T-helper 1 cell treated with Interleukin-12 subunit alpha and Interleukin-12 subunit beta and Interleukin-4 antibody, amounts not matched to agents 30 μg/mL and 1 μg/mL, for 36 hours (primary cell): ENCODE measurements at regions not wholly inside any gene's neighbourhood (a gene's known extent, or its start where the extent isn't known, plus 50 kb on each side); places are given as distances from the start of the nearest gene placed in this dataset.
"Not testable (repeated sequence)": the region's sequence is repeated elsewhere in the genome, so short reads cannot be mapped to it uniquely, and the experiment has no call there.

ENCODE experiments used
- H3K27ac Mint-ChIP-seq: one replicate; pipeline ENCODE4 v1.8.0; 2021; ENCODE audit warnings: mild to moderate bottlenecking, mixed read lengths
- H3K27me3 Mint-ChIP-seq: one replicate; pipeline ENCODE4 v1.8.0; 2021; ENCODE audit warnings: low read depth, mixed read lengths
- H3K36me3 Mint-ChIP-seq: one replicate; pipeline ENCODE4 v1.8.0; 2021; ENCODE audit warnings: low read depth, mixed read lengths
- H3K4me1 Mint-ChIP-seq: one replicate; pipeline ENCODE4 v1.8.0; 2021; ENCODE audit warnings: low read depth, mixed read lengths
- H3K4me3 Mint-ChIP-seq: one replicate; pipeline ENCODE4 v1.8.0; 2021; ENCODE audit warnings: mild to moderate bottlenecking, moderate library complexity, mixed read lengths
- H3K9me3 Mint-ChIP-seq: one replicate; pipeline ENCODE4 v1.8.0; 2021; ENCODE audit warnings: mixed read lengths

DNA sequence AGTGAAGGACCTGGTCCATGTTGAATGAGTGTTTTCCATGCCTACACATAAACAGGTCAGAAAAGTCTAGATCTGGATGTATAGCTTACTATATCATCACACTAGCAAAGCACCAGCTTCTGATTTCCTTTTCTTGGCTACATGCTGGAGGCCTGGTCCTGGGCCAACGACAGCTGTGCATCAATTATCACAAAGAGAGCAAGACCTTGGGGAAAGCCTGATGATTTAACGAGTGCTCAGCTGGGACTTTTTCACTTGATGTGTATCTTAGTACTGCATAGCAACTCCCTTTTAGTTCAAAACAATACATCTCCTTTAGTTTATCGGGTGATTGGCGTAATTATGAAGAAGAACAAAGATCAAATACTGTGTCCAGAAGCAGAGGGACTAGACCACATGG lies 358.2 kb downstream of the KIF2B start:
- H3K36me3 Mint-ChIP-seq, result no peaks in the 10 kb centered on the region
- H3K27ac Mint-ChIP-seq, result no peak overlapping the region
- no peaks in the 10 kb centered on the region for H3K27me3 Mint-ChIP-seq
- H3K9me3 Mint-ChIP-seq, result peaks cover 12% of the 10 kb centered on the region
- no peak overlapping the region for H3K4me3 Mint-ChIP-seq
- H3K4me1 Mint-ChIP-seq, result no peaks in the 10 kb centered on the region

DNA sequence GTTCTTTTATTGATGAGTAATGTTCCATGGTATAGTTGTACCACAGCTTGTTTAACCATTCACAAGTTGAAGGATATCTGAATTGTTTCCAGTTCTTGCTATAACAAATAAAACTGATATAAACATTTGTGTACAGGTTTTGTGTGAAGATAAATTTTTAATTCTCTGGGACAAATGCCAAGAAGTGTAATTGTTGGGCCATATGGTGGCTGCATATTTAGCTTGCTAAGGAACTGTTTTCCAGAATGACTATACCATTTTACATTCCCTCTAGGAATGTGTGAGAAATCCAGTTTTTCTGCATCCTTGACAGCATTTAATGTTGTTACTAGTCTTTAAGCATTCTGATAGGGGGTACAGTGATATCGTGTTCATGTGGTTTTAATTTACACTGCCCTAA lies 368.5 kb downstream of the KIF2B start:
- Mint-ChIP-seq H3K36me3 (no peaks in the 10 kb centered on the region), H3K4me1 (no peaks in the 10 kb centered on the region), H3K9me3 (peaks cover 25% of the 10 kb centered on the region), H3K27me3 (no peaks in the 10 kb centered on the region), H3K27ac (no peak overlapping the region), H3K4me3 (no peak overlapping the region)

DNA sequence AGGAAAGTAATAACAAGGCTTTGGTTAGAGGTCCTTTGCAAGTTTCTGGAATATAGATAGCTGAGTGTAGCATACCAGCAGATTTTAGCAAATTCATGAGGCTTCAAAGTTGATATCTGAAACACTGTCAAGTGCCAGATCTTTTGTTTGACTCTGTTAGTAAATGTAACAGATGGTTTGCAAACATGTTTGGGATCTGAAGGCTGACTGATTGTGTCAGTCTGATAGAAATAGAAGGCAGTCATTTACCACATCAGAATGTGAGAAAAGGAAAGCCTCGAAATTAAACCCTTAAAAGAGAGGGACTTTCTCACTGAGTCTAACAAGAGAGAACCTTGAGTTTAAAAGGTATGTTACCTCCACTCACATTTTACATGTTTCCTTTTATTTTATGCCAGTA lies 371.5 kb downstream of the KIF2B start:
- Mint-ChIP-seq H3K27ac (no peak overlapping the region), H3K9me3 (peaks cover 20% of the 10 kb centered on the region), H3K4me1 (no peaks in the 10 kb centered on the region), H3K36me3 (no peaks in the 10 kb centered on the region), H3K4me3 (no peak overlapping the region), H3K27me3 (no peaks in the 10 kb centered on the region)

DNA sequence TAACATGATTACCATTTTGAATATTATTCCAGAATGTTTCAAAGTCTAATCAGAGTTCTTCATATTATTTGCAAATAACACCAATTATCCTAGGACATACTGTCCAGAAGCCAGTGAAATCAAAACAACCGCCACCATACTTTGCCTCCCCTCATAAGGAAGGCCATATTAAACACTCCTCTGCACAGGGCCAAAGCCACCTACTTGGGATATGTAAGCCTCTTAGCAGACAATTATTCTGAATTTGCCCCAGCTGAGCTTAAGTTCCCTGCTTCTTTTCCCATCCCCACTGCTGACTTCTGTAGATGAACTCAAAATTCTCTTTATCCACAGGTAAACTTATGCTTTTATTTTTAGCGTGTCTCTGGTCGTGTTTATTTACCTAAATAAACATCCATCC lies 374.0 kb downstream of the KIF2B start:
- peaks cover 14% of the 10 kb centered on the region for H3K9me3 Mint-ChIP-seq
- H3K27ac Mint-ChIP-seq, result no peak overlapping the region
- no peaks in the 10 kb centered on the region for H3K36me3 Mint-ChIP-seq
- no peaks in the 10 kb centered on the region for H3K4me1 Mint-ChIP-seq
- H3K4me3 Mint-ChIP-seq, result no peak overlapping the region
- no peaks in the 10 kb centered on the region for H3K27me3 Mint-ChIP-seq

DNA sequence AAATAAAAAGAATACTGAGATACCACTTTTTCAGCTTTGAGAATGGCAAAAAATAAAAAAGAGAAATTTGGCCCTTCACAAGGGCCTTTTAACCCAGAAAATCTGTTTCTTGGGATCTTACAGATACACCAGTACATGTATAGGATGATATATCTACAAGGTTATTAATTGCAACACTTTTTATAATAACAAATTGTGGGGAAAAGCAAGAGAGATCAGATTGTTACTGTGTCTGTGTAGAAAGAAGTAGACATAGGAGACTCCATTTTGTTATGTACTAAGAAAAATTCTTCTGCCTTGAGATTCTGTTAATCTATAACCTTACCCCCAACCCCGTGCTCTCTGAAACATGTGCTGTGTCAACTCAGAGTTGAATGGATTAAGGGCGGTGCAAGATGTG lies 378.7 kb downstream of the KIF2B start:
- not testable (repeated sequence) for H3K4me3 Mint-ChIP-seq, H3K27me3 Mint-ChIP-seq, H3K4me1 Mint-ChIP-seq, H3K27ac Mint-ChIP-seq, H3K36me3 Mint-ChIP-seq
- peaks cover 16% of the 10 kb centered on the region for H3K9me3 Mint-ChIP-seq

DNA sequence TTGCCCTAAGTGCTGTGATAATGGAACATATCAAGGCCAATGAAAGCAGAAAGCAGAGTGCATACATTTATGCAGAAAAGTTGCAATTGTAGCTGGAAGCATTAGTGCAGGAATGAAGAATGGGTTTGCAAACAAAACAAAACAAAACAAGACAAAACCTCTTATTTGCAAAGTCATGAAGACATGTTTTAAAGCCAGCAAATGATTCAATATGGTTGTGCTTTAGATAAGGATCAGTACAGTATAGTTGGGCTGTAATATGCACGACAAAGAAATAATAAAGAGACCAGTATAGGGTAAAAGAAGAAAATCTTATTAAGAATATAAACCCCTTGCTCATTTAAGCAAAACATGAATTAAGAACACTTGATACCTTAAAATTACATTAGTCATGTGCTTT lies 398.1 kb downstream of the KIF2B start:
- Mint-ChIP-seq H3K36me3 (no peaks in the 10 kb centered on the region), H3K4me3 (no peak overlapping the region), H3K9me3 (peaks cover 7% of the 10 kb centered on the region), H3K27me3 (no peaks in the 10 kb centered on the region), H3K27ac (no peak overlapping the region), H3K4me1 (no peaks in the 10 kb centered on the region)

DNA sequence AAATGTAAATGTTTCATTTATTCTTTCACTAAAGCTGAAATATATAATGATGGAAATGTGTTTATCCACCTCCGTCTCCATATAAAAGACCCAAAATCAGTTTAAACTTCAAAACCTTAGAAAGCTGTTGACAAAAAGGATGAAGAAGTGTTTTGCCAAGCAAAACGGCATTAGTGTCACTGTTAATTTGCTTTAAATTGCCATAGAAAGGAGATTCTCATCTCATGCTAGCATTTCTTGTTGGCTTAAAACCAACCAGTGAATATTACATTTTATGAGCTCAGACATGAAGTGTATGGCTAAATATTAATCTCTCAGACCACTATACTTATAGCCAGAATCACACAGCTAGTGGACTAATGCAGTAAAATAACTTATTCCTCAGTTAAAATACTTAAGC lies 398.8 kb downstream of the KIF2B start:
- Mint-ChIP-seq H3K36me3 (no peaks in the 10 kb centered on the region), H3K4me3 (no peak overlapping the region), H3K4me1 (no peaks in the 10 kb centered on the region), H3K27ac (no peak overlapping the region), H3K27me3 (no peaks in the 10 kb centered on the region), H3K9me3 (peaks cover 7% of the 10 kb centered on the region)

DNA sequence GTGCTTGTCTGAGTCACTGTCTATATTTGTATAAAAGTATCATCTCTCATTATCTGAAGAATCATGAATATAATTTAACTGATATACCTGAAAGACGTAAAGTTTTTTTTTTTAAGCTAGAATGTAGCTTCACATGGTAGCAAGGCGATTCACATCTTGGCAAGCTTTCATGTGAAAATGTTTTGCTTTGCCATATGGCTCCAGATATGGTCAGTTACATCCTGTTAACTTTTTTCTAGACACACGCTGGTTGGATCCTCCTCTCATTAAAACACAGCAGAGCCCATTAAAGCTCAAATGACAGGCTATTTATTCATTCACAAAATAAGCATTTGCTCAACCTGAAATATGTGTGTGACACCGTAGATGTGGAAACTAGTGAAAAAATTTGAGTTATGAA lies 412.8 kb downstream of the KIF2B start:
- Mint-ChIP-seq H3K4me1 (no peaks in the 10 kb centered on the region), H3K27ac (no peak overlapping the region), H3K36me3 (no peaks in the 10 kb centered on the region), H3K9me3 (peaks cover 7% of the 10 kb centered on the region), H3K27me3 (no peaks in the 10 kb centered on the region), H3K4me3 (no peak overlapping the region)

DNA sequence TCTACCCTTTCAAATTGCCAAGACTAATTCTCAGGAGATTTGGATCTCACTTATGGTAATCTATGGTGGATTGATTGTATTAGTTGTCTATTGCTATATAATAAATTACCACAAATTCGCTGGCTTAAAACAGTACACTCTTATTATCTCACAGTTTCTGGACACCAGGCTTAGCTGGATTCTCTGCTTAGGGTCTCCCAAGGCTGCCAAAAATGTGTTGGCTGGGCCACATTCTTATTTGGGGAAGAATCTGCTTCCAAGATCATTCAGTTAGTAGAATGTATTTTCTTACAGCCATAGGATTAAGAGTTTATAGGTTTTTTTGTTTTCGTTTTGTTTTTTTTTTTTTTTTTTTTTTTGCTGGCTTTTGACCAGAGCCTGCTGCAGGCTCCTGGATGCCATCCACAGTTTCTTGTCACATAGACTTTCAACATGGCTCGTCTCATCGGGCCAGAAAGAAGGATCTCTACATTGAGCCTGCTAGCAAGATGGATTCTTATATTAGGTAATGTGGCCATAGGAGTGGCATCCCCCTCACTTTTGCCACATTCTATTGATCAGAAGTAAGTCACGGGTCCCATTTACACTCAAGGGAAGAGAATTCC lies 415.3 kb downstream of the KIF2B start:
- Mint-ChIP-seq H3K36me3 (no peaks in the 10 kb centered on the region), H3K27ac (no peak overlapping the region), H3K4me3 (no peak overlapping the region), H3K4me1 (no peaks in the 10 kb centered on the region), H3K27me3 (no peaks in the 10 kb centered on the region), H3K9me3 (peaks cover 13% of the 10 kb centered on the region)

DNA sequence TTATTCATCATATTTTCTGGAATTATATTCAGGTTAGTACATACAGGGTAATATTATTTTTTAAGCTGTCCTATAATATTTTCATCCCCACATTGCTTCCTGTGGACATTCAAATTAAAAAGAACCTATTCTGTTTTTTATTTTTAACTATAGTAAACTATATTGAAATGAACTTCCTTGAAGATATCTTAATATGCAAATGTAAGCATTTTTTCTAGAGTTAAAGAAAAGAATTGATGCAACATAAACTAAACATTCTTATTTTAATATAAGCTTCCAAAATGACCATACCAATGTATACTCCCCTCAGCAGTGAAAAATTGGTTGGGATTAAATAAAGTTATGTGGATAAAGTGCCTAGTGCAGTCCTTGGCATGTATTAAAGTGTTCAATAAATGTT lies 416.6 kb downstream of the KIF2B start:
- Mint-ChIP-seq H3K36me3 (no peaks in the 10 kb centered on the region), H3K4me3 (no peak overlapping the region), H3K27me3 (no peaks in the 10 kb centered on the region), H3K9me3 (peaks cover 9% of the 10 kb centered on the region), H3K4me1 (no peaks in the 10 kb centered on the region), H3K27ac (no peak overlapping the region)

DNA sequence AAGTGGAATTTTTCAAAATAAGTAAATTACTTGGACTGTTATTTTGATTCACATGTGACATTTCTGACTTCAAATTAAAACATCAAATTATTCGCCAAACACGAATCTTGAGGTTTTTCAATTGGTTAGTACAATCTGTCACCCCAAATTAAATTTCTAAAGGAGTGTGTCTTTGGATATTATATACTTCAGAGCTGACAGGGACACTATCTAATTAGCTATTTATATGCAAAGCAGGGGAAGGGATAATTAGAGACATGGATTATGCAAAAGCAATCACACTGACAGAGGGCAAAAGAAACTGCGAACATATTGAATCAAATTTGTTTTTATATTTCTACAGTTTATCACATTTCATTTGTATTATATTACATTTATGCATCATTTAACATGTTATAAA lies 433.0 kb downstream of the KIF2B start:
- H3K27me3 Mint-ChIP-seq, result no peaks in the 10 kb centered on the region
- no peaks in the 10 kb centered on the region for H3K9me3 Mint-ChIP-seq
- H3K27ac Mint-ChIP-seq, result no peak overlapping the region
- H3K4me1 Mint-ChIP-seq, result no peaks in the 10 kb centered on the region
- H3K36me3 Mint-ChIP-seq, result no peaks in the 10 kb centered on the region
- H3K4me3 Mint-ChIP-seq, result no peak overlapping the region

DNA sequence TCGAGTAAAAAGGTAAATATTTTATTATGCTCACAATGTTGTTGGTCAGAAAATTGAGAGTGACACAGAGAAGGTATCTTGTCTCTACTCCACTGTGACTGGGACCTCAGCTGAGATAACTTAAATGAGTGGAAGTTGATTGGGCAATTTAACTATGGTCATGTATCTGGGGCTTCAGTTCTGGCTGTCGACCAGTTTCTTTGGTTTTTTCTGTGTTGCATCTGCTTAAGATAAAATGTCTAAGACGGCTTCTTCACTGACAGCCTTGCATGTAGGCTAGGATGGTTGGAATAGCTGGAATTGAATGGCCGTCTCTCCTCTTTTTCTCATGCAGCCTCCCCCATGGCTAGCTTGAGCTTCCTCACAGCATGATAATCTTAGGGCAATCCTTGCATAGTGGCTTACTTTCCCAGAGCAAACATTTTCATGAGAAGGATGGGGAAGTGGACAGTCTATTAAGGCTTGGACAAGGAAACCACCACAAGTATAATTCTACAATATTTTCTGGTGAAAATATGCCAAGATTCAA lies 433.7 kb downstream of the KIF2B start:
- H3K4me3 Mint-ChIP-seq, result no peak overlapping the region
- H3K36me3 Mint-ChIP-seq, result no peaks in the 10 kb centered on the region
- H3K9me3 Mint-ChIP-seq, result peaks cover 6% of the 10 kb centered on the region
- no peak overlapping the region for H3K27ac Mint-ChIP-seq
- no peaks in the 10 kb centered on the region for H3K4me1 Mint-ChIP-seq
- no peaks in the 10 kb centered on the region for H3K27me3 Mint-ChIP-seq

DNA sequence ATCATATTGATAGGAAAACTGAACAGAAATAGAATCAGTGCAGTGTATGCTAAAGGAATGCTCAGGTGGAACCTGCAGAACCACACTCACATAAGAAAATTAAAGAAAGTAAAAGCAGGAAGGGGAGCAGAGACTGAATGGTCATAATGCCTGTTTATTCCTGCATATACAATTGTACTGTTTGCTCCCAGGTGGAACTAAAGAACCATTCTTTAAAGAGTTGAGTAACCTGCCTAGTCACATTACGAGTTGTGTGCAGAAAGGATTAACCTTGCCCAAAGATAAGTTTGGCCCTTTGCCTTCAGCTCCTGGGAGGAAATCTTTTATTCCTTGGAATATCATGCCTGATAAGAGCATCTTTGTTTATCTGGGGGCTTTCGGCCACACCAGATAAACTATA lies 434.7 kb downstream of the KIF2B start:
- Mint-ChIP-seq H3K27ac (no peak overlapping the region), H3K27me3 (no peaks in the 10 kb centered on the region)

DNA sequence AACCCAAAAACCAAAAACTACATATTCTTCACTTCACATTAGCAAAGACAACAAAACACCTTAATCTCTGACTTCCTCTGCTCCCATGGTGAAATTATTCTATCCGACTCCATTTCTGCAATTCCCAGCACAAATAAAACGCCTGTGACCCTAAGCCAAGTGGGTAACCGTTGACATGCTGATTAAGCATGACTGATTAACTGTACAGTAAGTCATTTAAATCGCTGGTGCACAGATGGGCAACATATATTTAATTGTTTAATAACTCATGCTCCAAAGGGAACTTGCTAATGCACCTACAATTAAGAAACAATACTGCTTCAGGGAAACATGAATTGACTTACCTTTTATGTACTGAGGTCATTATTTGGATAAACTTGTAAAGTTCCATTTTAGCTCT lies 436.7 kb downstream of the KIF2B start:
- no peaks in the 10 kb centered on the region for H3K4me1 Mint-ChIP-seq
- H3K27ac Mint-ChIP-seq, result no peak overlapping the region
- no peaks in the 10 kb centered on the region for H3K36me3 Mint-ChIP-seq
- no peak overlapping the region for H3K4me3 Mint-ChIP-seq
- H3K27me3 Mint-ChIP-seq, result no peaks in the 10 kb centered on the region
- peaks cover 18% of the 10 kb centered on the region for H3K9me3 Mint-ChIP-seq

More for the DNA sequence above, 434.7 kb downstream of the KIF2B start:
- no peak overlapping the region for H3K4me3 Mint-ChIP-seq
- H3K36me3 Mint-ChIP-seq, result no peaks in the 10 kb centered on the region
- no peaks in the 10 kb centered on the region for H3K4me1 Mint-ChIP-seq
- peaks cover 11% of the 10 kb centered on the region for H3K9me3 Mint-ChIP-seq

DNA sequence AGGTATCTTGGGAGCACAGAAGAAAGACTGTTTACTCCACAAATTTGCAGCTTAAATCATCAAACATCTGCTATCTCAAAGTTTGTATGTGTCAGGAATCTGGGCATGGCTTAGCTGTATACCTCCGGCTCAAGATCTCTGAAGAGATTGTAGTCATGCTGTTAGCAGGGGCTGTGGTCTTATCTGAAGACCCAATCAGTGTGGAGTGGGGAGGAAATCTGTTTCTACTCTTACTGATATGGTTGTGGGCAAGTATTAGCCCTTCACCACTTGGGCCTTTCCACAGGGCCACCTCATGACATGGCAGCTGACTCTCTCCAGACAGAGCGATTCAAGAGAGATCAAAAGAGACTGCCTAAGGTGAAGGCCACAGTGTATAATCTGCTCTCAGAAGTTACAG lies 438.7 kb downstream of the KIF2B start:
- H3K36me3 Mint-ChIP-seq, result no peaks in the 10 kb centered on the region
- no peaks in the 10 kb centered on the region for H3K27me3 Mint-ChIP-seq
- no peak overlapping the region for H3K27ac Mint-ChIP-seq
- H3K9me3 Mint-ChIP-seq, result peaks cover 26% of the 10 kb centered on the region
- H3K4me1 Mint-ChIP-seq, result no peaks in the 10 kb centered on the region
- no peak overlapping the region for H3K4me3 Mint-ChIP-seq

DNA sequence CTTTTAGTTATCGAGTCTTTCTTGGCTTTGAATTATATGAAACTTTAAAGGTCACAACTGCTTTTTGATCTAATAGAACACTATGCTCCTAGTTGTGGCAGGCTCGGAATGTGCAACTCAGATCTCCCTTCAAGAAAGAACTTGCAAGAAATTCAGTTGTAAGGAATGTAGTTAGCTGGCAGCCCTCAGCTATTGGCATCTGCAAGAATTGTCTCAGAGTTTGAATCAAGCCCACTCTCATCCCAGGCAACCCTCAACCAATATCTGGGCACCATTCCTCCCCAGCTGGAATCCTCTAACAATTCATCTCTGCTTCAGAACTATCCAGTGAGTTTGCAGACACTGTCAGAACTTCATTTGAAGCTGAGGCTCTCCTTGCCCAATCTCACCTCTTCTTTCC lies 447.2 kb downstream of the KIF2B start:
- Mint-ChIP-seq H3K4me1 (no peaks in the 10 kb centered on the region), H3K4me3 (no peak overlapping the region), H3K36me3 (no peaks in the 10 kb centered on the region), H3K27me3 (no peaks in the 10 kb centered on the region), H3K9me3 (peaks cover 26% of the 10 kb centered on the region), H3K27ac (no peak overlapping the region)
